GM18520 (cell line): ENCODE measurements at regions not wholly inside any gene's neighbourhood (a gene's known extent, or its start where the extent isn't known, plus 50 kb on each side); places are given as distances from the start of the nearest gene placed in this dataset.
"Not testable (repeated sequence)": the region's sequence is repeated elsewhere in the genome, so short reads cannot be mapped to it uniquely, and the experiment has no call there.

ENCODE experiments used
- ATAC-seq: cut with Tn5 transposase; IDR thresholded peaks from one replicate; pipeline ENCODE4 v1.9.1; 2021; ENCODE audit not compliant: unreplicated experiment

- no peak for ATAC-seq
These were observed 102.6 kb upstream of the HMGA2 start for GRCh38 chr12:65721541-65722190.

GRCh38 chr12:65725376-65725775, 98.9 kb upstream of the HMGA2 start:
- ATAC-seq: no peak

GRCh38 chr12:65728455-65728847, 95.8 kb upstream of the HMGA2 start:
- no peak for ATAC-seq

- no peak for ATAC-seq
These were observed 95.2 kb upstream of the HMGA2 start for GRCh38 chr12:65728848-65729793.

GRCh38 chr12:65731771-65732170, 92.5 kb upstream of the HMGA2 start:
- ATAC-seq: no peak

- not testable (repeated sequence) for ATAC-seq
These were observed 90.6 kb upstream of the HMGA2 start for GRCh38 chr12:65733643-65734042.

- no peak for ATAC-seq
These were observed 90.1 kb upstream of the HMGA2 start for GRCh38 chr12:65734226-65734625.

GRCh38 chr12:65739606-65740005, 84.7 kb upstream of the HMGA2 start:
- ATAC-seq: no peak

GRCh38 chr12:65740506-65740872, 83.8 kb upstream of the HMGA2 start:
- ATAC-seq: no peak

GRCh38 chr12:65740873-65741600, 83.2 kb upstream of the HMGA2 start:
- ATAC-seq: no peak

GRCh38 chr12:65741656-65742017, 82.6 kb upstream of the HMGA2 start:
- ATAC-seq: no peak

- ATAC-seq: no peak
These were observed 82.0 kb upstream of the HMGA2 start for GRCh38 chr12:65742018-65743010.

- not testable (repeated sequence) for ATAC-seq
These were observed 79.9 kb upstream of the HMGA2 start for GRCh38 chr12:65744236-65744840.

GRCh38 chr12:65747338-65747737, 76.9 kb upstream of the HMGA2 start:
- no peak for ATAC-seq

- ATAC-seq: no peak
These were observed 76.0 kb upstream of the HMGA2 start for GRCh38 chr12:65748332-65748731.

- no peak for ATAC-seq
These were observed 70.0 kb upstream of the HMGA2 start for GRCh38 chr12:65754290-65754689.

- ATAC-seq: no peak
These were observed 69.3 kb upstream of the HMGA2 start for GRCh38 chr12:65754744-65755595.

- ATAC-seq: no peak
These were observed 68.7 kb upstream of the HMGA2 start for GRCh38 chr12:65755596-65755978.

GRCh38 chr12:65756267-65756666, 68.0 kb upstream of the HMGA2 start:
- no peak for ATAC-seq
